Mesothelial cell of epicardium (in vitro differentiated cells): ENCODE measurements at regions not wholly inside any gene's neighbourhood (a gene's known extent, or its start where the extent isn't known, plus 50 kb on each side); places are given as distances from the start of the nearest gene placed in this dataset.

Experiments
- DNase-seq, 2 experiments: peaks; one replicate each; pipeline ENCODE4 v3.0.0; 2021; ENCODE audit warnings: low spot score in 2 of 2; ENCODE audit not compliant: unreplicated experiment in 2 of 2
- H3K27ac Mint-ChIP-seq: 2 replicates; pipeline ENCODE4 v1.8.0; 2021; ENCODE audit warnings: mixed read lengths
- H3K27me3 Mint-ChIP-seq: 2 replicates; pipeline ENCODE4 v1.8.0; 2021; ENCODE audit warnings: low read depth, mixed read lengths
- H3K36me3 Mint-ChIP-seq: 2 replicates; pipeline ENCODE4 v1.8.0; 2021; ENCODE audit warnings: mixed read lengths
- H3K4me1 Mint-ChIP-seq: 2 replicates; pipeline ENCODE4 v1.8.0; 2021; ENCODE audit warnings: mixed read lengths
- H3K4me3 Mint-ChIP-seq: 2 replicates; pipeline ENCODE4 v1.8.0; 2021; ENCODE audit warnings: mild to moderate bottlenecking, moderate library complexity, mixed read lengths
- H3K9me3 Mint-ChIP-seq: 2 replicates; pipeline ENCODE4 v1.8.0; 2021; ENCODE audit warnings: mixed read lengths
- CTCF ChIP-seq: fragments of 200-600 bp; sonication (generic); IDR thresholded peaks from one replicate; pipeline ENCODE4 v1.5.0; 2021; ENCODE audit warnings: antibody characterized with exemption; ENCODE audit not compliant: unreplicated experiment

DNA sequence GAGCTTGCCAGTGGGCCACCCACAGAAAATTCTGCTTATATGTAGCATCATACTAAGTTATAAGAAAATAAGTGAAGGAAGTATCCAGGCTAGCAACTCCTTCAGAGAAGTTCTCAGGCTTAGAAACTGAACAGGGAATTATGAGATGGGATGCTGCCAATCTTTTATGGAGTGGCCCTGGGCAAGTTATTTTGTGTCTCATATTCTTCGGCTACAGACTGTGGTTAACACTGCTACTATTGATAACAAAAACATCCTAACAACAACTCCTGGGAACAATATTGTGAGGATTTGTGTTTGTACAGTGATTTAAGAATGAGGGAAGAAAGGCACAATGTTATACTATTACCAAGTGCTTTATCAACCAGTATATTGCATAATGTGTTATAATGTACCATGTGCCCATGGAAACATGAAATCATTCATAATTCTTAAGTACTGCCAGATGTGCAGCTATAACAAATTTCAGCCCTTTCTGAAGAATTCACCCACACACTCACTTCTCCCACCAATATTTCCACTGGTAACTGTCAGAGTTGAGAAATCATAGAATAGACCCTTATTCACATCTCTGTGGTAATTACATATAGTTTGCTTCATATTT lies 113.3 kb upstream of the SOX5 start:
- Mint-ChIP-seq H3K27ac (no peak overlapping the region), H3K36me3 (no peaks in the 10 kb centered on the region), H3K4me1 (peaks cover 7% of the 10 kb centered on the region), H3K27me3 (no peaks in the 10 kb centered on the region), H3K9me3 (no peaks in the 10 kb centered on the region), H3K4me3 (no peak overlapping the region)
- TF ChIP-seq CTCF, result no peak
- no peak for DNase-seq

DNA sequence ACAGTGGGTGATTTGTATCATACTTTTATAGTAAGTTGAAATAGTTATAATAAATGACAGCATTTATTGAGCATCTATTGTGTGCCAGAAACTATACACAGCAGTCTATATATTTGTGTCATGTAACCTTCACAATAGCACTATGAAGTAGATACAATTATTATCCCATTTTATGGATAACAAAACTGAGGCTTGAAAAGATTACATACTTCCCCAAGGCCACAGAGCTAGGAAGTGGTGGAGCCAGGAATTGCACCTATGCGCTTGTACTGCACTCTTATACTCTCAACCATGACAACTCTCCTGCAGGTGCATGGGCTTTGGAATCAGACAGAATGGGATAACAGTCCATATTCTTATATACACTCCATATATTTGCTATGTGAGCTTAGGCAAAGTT lies 110.6 kb upstream of the SOX5 start:
- H3K27ac Mint-ChIP-seq, result no peak overlapping the region
- no peaks in the 10 kb centered on the region for H3K27me3 Mint-ChIP-seq
- no peak overlapping the region for H3K4me3 Mint-ChIP-seq
- peaks cover 7% of the 10 kb centered on the region for H3K4me1 Mint-ChIP-seq
- H3K36me3 Mint-ChIP-seq, result no peaks in the 10 kb centered on the region
- H3K9me3 Mint-ChIP-seq, result peaks cover 3% of the 10 kb centered on the region
- TF ChIP-seq CTCF, result no peak
- no peak for DNase-seq

- H3K27me3 Mint-ChIP-seq, result no peaks in the 10 kb centered on the region
- no peak for TF ChIP-seq CTCF
- no peaks in the 10 kb centered on the region for H3K36me3 Mint-ChIP-seq
- H3K4me3 Mint-ChIP-seq, result no peak overlapping the region
- H3K27ac Mint-ChIP-seq, result no peak overlapping the region
- H3K4me1 Mint-ChIP-seq, result peaks cover 16% of the 10 kb centered on the region
- no peak for DNase-seq
- peaks cover 3% of the 10 kb centered on the region for H3K9me3 Mint-ChIP-seq
Measured at GRCh38 chr12:24057920-24058476, 108.5 kb upstream of the SOX5 start.

GRCh38 chr12:24055747-24056146 lies 106.3 kb upstream of the SOX5 start:
- H3K9me3 Mint-ChIP-seq, result peaks cover 3% of the 10 kb centered on the region

GRCh38 chr12:24054416-24054815 lies 104.9 kb upstream of the SOX5 start:
- no peak for TF ChIP-seq CTCF
- H3K4me3 Mint-ChIP-seq, result no peak overlapping the region
- H3K36me3 Mint-ChIP-seq, result no peaks in the 10 kb centered on the region
- peak overlapping the region; percentile 2 for H3K27ac Mint-ChIP-seq
- no peak for DNase-seq
- H3K4me1 Mint-ChIP-seq, result peaks cover 27% of the 10 kb centered on the region
- peaks cover 3% of the 10 kb centered on the region for H3K9me3 Mint-ChIP-seq
- no peaks in the 10 kb centered on the region for H3K27me3 Mint-ChIP-seq

More at GRCh38 chr12:24055747-24056146, 106.3 kb upstream of the SOX5 start:
- Mint-ChIP-seq H3K4me1 (peaks cover 18% of the 10 kb centered on the region), H3K27ac (no peak overlapping the region), H3K27me3 (no peaks in the 10 kb centered on the region), H3K4me3 (no peak overlapping the region), H3K36me3 (no peaks in the 10 kb centered on the region)
- no peak for DNase-seq
- TF ChIP-seq CTCF, result no peak
